ENCODE measurements at regions not wholly inside any gene's neighbourhood (a gene's known extent, or its start where the extent isn't known, plus 50 kb on each side); places are given as distances from the start of the nearest gene placed in this dataset.

DNA sequence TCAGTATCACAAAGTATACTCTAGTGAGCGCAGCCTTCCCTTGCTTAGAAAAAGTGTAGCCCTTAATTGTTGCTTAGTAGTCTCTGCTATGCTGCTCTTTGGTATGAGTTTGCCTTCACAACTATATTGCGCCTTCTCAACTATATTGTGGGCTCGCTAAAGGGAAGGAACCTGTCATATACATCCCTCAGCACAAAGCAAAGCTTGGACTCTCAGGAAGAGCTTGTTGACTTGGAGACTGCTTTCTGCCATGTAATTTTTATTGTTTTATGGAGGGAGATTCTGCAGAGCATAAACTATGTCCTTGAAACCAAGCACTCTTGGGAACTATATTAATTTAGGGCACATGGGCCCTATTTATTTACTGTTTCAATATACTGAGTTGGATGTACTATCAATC is 119.1 kb upstream of the HAPLN1 start:
- TF ChIP-seq, protein P1, sequence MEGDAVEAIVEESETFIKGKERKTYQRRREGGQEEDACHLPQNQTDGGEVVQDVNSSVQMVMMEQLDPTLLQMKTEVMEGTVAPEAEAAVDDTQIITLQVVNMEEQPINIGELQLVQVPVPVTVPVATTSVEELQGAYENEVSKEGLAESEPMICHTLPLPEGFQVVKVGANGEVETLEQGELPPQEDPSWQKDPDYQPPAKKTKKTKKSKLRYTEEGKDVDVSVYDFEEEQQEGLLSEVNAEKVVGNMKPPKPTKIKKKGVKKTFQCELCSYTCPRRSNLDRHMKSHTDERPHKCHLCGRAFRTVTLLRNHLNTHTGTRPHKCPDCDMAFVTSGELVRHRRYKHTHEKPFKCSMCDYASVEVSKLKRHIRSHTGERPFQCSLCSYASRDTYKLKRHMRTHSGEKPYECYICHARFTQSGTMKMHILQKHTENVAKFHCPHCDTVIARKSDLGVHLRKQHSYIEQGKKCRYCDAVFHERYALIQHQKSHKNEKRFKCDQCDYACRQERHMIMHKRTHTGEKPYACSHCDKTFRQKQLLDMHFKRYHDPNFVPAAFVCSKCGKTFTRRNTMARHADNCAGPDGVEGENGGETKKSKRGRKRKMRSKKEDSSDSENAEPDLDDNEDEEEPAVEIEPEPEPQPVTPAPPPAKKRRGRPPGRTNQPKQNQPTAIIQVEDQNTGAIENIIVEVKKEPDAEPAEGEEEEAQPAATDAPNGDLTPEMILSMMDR (IDR thresholded peaks at IDR 0.05): no peak
- TF ChIP-seq, protein P2, sequence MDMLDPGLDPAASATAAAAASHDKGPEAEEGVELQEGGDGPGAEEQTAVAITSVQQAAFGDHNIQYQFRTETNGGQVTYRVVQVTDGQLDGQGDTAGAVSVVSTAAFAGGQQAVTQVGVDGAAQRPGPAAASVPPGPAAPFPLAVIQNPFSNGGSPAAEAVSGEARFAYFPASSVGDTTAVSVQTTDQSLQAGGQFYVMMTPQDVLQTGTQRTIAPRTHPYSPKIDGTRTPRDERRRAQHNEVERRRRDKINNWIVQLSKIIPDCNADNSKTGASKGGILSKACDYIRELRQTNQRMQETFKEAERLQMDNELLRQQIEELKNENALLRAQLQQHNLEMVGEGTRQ (IDR thresholded peaks at IDR 0.05; ENCODE audit: borderline replicate concordance, low read depth, low read length): no peak

Data from SK-N-SH (cell line).